Tibial artery (tissue), 4 donors: ENCODE measurements at regions not wholly inside any gene's neighbourhood (a gene's known extent, or its start where the extent isn't known, plus 50 kb on each side); places are given as distances from the start of the nearest gene placed in this dataset.
A peak's percentile ranks its signal among the peaks of the same experiment; 100 is the strongest.

Experiments used
- DNase-seq, 2 donors: peaks; one replicate each; pipeline ENCODE4 v3.0.0-alpha.2; 2019
- H3K27ac ChIP-seq, 2 donors: fragments of 200-600 bp; sonication (generic) in 1 of 2; 1 replicate in 1 of 2; 2 replicates in 1 of 2; pipeline ENCODE4 v1.5.1; 2018 to 2019; ENCODE audit warnings: mild to moderate bottlenecking in 1 of 2
- H3K27me3 ChIP-seq, 2 donors: fragments of 200-600 bp; sonication (generic) in 1 of 2; one replicate each; pipeline versions ENCODE4 v1.5.1 to v1.6.0; 2016 to 2019
- H3K36me3 ChIP-seq, 3 donors: fragments of 200-600 bp; sonication (generic) in 2 of 3; one replicate each; pipeline ENCODE4 v1.5.1; 2016 to 2019; ENCODE audit warnings: mild to moderate bottlenecking in 2 of 3
- H3K4me1 ChIP-seq, 4 donors: fragments of 200-600 bp; sonication (generic) in 2 of 4; 1 replicate in 3 of 4; 2 replicates in 1 of 4; pipeline ENCODE4 v1.5.1; 2016 to 2019
- H3K4me3 ChIP-seq, 2 donors: fragments of 200-600 bp; sonication (generic) in 1 of 2; 1 replicate in 1 of 2; 2 replicates in 1 of 2; pipeline ENCODE4 v1.5.1; 2018 to 2019; ENCODE audit warnings: mild to moderate bottlenecking in 2 of 2
- H3K9me3 ChIP-seq, 3 donors: fragments of 200-600 bp; sonication (generic) in 1 of 3; one replicate each; pipeline ENCODE4 v1.5.1; 2016 to 2019
- CTCF ChIP-seq, 2 experiments: fragments of 200-600 bp in 1 of 2; fragments of 450-650 bp in 1 of 2; IDR thresholded peaks; one replicate each; pipeline ENCODE4 v1.5.1; 2017 to 2019; ENCODE audit warnings: antibody characterized with exemption in 2 of 2, mild to moderate bottlenecking in 1 of 2, moderate library complexity in 1 of 2
- intact Hi-C: fragments of 100-400 bp; cut with DNase I; formaldehyde crosslinking; loops from one replicate; pipeline ENCODE4 v1.15.0; 2023; ENCODE audit warnings: low total_unique reads

GRCh38 chr20:50304923-50305635 lies 114.4 kb downstream of the CEBPB start:
- Histone ChIP-seq H3K36me3 (no peaks in the 10 kb centered on the region), H3K4me3 (no peak overlapping the region), H3K27me3 (no peaks in the 10 kb centered on the region), H3K27ac (peak overlapping the region; percentile 79 to 92), H3K9me3 (peaks cover 0 to 3% (median 0%) of the 10 kb centered on the region in 3 donors), H3K4me1 (peaks cover 0 to 79% (median 64%) of the 10 kb centered on the region in 4 donors)
- no peak for TF ChIP-seq CTCF (IDR thresholded peaks at IDR 0.05)
- peak; percentile 97 to 98 for DNase-seq
- intact Hi-C loops: loop anchor here (5.0 kb wide), 2 partner anchors 92 to 113 kb away; partner anchors contain the start of gene CEBPB

GRCh38 chr20:50305636-50306477 lies 115.2 kb downstream of the CEBPB start:
- Histone ChIP-seq H3K9me3 (peaks cover 0 to 3% (median 0%) of the 10 kb centered on the region in 3 donors), H3K27me3 (no peaks in the 10 kb centered on the region), H3K27ac (peak overlapping the region; percentile 79 to 92), H3K36me3 (no peaks in the 10 kb centered on the region), H3K4me3 (no peak overlapping the region), H3K4me1 (peaks cover 0 to 79% (median 64%) of the 10 kb centered on the region in 4 donors)
- peak; percentile 67 to 87 for DNase-seq
- no peak for TF ChIP-seq CTCF (IDR thresholded peaks at IDR 0.05)
- intact Hi-C loops: loop anchor here (5.0 kb wide), 2 partner anchors 91 to 114 kb away; partner anchors contain the start of gene CEBPB

DNA sequence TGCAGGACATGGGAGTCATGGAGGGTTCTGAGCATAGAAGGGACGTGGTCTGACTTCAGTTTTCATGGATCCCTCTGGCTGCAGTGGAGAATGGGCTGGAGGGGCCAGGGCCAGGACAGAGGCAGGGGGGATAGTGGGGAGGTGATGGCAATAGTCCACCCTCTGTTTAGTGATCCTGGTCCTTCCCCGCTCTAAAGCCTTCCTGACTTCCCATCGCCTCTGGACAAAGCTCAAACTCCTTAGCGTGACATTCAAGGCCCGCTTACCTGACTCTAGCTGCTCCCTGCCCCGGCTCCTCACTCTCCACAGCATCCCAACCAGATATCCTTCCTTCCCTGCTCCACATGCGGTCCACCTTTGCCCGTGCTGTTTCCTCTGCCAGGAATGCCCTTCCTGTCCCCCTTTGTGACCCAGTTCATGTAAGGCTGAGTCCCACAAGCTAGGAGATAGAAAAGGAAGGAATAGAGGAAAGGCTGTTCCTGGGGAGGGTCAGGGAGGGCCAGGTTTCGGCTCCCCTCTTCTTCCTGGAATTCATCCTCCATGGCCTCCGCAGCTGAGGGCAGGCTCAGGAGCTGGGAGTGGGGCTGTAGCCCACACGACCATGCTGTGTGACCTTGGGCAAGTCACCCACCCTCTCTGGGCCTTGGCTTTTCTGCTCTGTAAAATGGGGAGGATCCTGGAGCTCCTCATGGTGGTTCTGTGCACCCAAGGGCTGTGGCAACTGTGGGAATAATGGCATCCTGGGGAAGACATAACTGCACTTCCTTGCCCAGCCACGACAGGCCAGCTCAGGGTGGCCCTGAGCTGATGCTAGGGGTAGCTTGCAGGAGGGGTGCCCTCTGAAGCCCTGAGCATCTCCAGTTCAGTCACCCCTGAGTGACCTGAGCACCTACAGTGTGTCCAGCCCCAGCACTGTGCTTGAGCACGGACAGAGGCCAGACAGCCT lies 116.1 kb downstream of the CEBPB start:
- Histone ChIP-seq H3K36me3 (no peaks in the 10 kb centered on the region), H3K4me1 (peaks cover 0 to 84% (median 70%) of the 10 kb centered on the region in 4 donors), H3K27me3 (no peaks in the 10 kb centered on the region), H3K27ac (peak overlapping the region; percentile 79 to 92), H3K4me3 (no peak overlapping the region), H3K9me3 (peaks cover 0 to 3% (median 0%) of the 10 kb centered on the region in 3 donors)
- intact Hi-C loops: loop anchor here (5.0 kb wide), 2 partner anchors 91 to 114 kb away; partner anchors contain the start of gene CEBPB
- TF ChIP-seq CTCF (IDR thresholded peaks at IDR 0.05): no peak
- no peak for DNase-seq

DNA sequence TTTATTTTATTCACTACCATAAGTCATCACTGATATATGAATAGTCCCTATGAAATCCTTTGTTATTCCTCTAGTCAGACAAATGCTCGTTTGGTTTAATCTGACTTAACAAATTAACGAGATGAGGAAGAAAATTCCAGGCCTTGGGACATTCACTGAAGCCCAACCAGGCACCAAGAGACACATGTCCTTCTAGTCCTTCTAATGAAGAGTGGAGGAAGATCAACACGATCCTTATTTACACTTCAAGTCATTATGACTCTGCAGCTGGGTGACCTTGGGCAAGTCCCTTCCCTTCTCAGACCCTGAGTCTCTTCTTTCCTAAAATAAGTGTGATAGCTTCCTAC lies 117.5 kb downstream of the CEBPB start:
- H3K27me3 ChIP-seq: no peaks in the 10 kb centered on the region
- peaks cover 0 to 89% (median 81%) of the 10 kb centered on the region in 4 donors for H3K4me1 ChIP-seq
- intact Hi-C loops: loop anchor here (5.0 kb wide), 2 partner anchors 89 to 116 kb away; partner anchors contain the start of gene CEBPB
- no peak for DNase-seq
- no peaks in the 10 kb centered on the region for H3K36me3 ChIP-seq
- H3K27ac ChIP-seq: peak overlapping the region; percentile 79 to 92
- no peaks in the 10 kb centered on the region for H3K9me3 ChIP-seq
- TF ChIP-seq CTCF (IDR thresholded peaks at IDR 0.05): no peak
- H3K4me3 ChIP-seq: no peak overlapping the region
